ENCODE measurements at regions not wholly inside any gene's neighbourhood (a gene's known extent, or its start where the extent isn't known, plus 50 kb on each side); places are given as distances from the start of the nearest gene placed in this dataset.

GRCh38 chr13:50365408-50366391 is 350.5 kb downstream of the KCNRG start:
- DNase-seq = no peak

- DNase-seq = no peak
Observed at GRCh38 chr13:50366488-50367174, 351.4 kb downstream of the KCNRG start.

GRCh38 chr13:50369646-50370045 is 354.4 kb downstream of the KCNRG start:
- DNase-seq = no peak

GRCh38 chr13:50370303-50370950 is 355.2 kb downstream of the KCNRG start:
- peak; percentile 84 to 90 for DNase-seq

GRCh38 chr13:50374517-50374916 is 359.3 kb downstream of the KCNRG start:
- DNase-seq = no peak

- no peak for DNase-seq
Observed at GRCh38 chr13:50375792-50376191, 360.5 kb downstream of the KCNRG start.

- DNase-seq = no peak
Observed at GRCh38 chr13:50376895-50377575, 361.8 kb downstream of the KCNRG start.

GRCh38 chr13:50377726-50378270 is 362.6 kb downstream of the KCNRG start:
- no peak for DNase-seq

GRCh38 chr13:50378509-50379044 is 363.3 kb downstream of the KCNRG start:
- no peak for DNase-seq

GRCh38 chr13:50379584-50379983 is 364.3 kb downstream of the KCNRG start:
- no peak for DNase-seq

- no peak for DNase-seq
Observed at GRCh38 chr13:50380905-50381304, 365.7 kb downstream of the KCNRG start.

GRCh38 chr13:50382511-50382910 is 367.3 kb downstream of the KCNRG start:
- no peak for DNase-seq

- DNase-seq = no peak
Observed at GRCh38 chr13:50382951-50383350, 367.7 kb downstream of the KCNRG start.

- no peak for DNase-seq
Observed at GRCh38 chr13:50384724-50385123, 369.5 kb downstream of the KCNRG start.

GRCh38 chr13:50386541-50387050 is 371.4 kb downstream of the KCNRG start:
- DNase-seq = no peak

- DNase-seq = no peak
Observed at GRCh38 chr13:50387051-50387581, 371.9 kb downstream of the KCNRG start.

GRCh38 chr13:50388481-50388880 is 373.2 kb downstream of the KCNRG start:
- DNase-seq = no peak

- DNase-seq = no peak
Observed at GRCh38 chr13:50389726-50390125, 374.5 kb downstream of the KCNRG start.

GRCh38 chr13:50390503-50391248 is 375.4 kb downstream of the KCNRG start:
- no peak for DNase-seq

- no peak for DNase-seq
Observed at GRCh38 chr13:50392977-50393376, 377.7 kb downstream of the KCNRG start.

GRCh38 chr13:50393628-50394027 is 378.4 kb downstream of the KCNRG start:
- DNase-seq = no peak
